ENCODE measurements at regions not wholly inside any gene's neighbourhood (a gene's known extent, or its start where the extent isn't known, plus 50 kb on each side); places are given as distances from the start of the nearest gene placed in this dataset.

DNA sequence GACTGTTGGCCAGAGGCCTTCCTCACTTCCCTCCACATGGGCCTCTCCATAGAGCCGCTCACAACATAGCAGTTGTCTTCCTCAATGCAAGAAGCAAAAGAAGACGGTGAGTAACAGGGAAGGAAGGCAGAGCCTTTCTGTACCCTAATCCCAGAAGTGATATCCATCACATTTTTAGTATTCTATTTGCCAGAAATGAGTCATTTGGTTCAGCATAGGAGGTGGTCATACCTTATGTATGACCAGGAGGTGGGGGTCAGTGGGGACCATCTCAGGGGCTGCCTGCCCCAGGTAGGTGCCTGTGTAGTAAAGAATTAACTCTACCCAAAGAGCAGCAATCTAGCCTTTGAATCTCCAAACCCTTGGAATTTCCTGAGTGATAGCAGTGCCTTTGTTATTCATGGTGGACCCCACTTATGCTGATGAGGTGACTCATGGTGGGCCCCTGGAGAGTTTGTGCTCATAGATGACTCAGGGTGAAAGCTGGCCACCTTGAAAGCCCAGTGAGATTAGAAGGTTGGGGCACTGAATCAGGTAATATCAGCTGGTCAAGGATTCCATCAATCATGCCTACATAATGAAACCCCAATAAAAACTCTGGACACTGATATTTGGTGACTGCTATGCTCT lies 323.9 kb upstream of the IGF1R start:
- WGBS (ENCODE audit: insufficient coverage, low coverage, missing lambda C conversion rate): 0% methylated on average over 2 of the region's 2 CpGs
- no TSS peak for BruUV-seq (replicated peaks)
- ATAC-seq: no peak

GRCh38 chr15:98326804-98327203 lies 321.5 kb upstream of the IGF1R start:
- no peak for FAIRE-seq
- POLR2A ChIA-PET: no interaction called here
- peaks cover 0 to 5% of the 10 kb centered on the region in 2 experiments; a peak in 2 of 5 replicates for H3K27me3 ChIP-seq (ENCODE audit: control insufficient read depth in 2 of 2, insufficient read depth in 2 of 2, low read length in 2 of 2)
- intact Hi-C loops (cut with micrococcal nuclease): no loop called here
- H4K20me1 ChIP-seq (replicated peaks; ENCODE audit: control insufficient read depth, insufficient read depth, low read length): no peaks in the 10 kb centered on the region
- H3K79me2 ChIP-seq (ENCODE audit: control insufficient read depth, insufficient read depth, low read length): no peaks in the 10 kb centered on the region
- H3K4me2 ChIP-seq (ENCODE audit: insufficient read depth, low read length): no peak overlapping the region
- no peaks in the 10 kb centered on the region for H3K9me1 ChIP-seq (ENCODE audit: control insufficient read depth, insufficient read depth, low read length)
- no peak for DNase-seq (ENCODE audit: extremely low read depth in 1 of 4, low spot score in 3 of 4)
- H3K4me1 ChIP-seq (replicated peaks in 1 of 2; ENCODE audit: control insufficient read depth in 2 of 2, insufficient read depth in 2 of 2, low read length in 2 of 2): no peaks in the 10 kb centered on the region
- H3K4me3 ChIP-seq: no peak overlapping the region
- H3K9ac ChIP-seq (ENCODE audit: insufficient read depth in 1 of 2, low read depth in 2 of 2, low read length in 2 of 2): no peak overlapping the region
- H3K27ac ChIP-seq (ENCODE audit: extremely low read depth, low read depth, low read length): no peak overlapping the region
- BruUV-seq (replicated peaks): no TSS peak
- H2AFZ ChIP-seq (ENCODE audit: low read depth, low read length): no peak overlapping the region
- 0% methylated on average over 5 of the region's 5 CpGs for WGBS (ENCODE audit: insufficient coverage, low coverage, missing lambda C conversion rate)
- no peak for ATAC-seq
- H3K36me3 ChIP-seq (ENCODE audit: control insufficient read depth, insufficient read depth, low read length): no peaks in the 10 kb centered on the region
- in situ Hi-C loops (cut with MboI): no loop called here
- no peaks in the 10 kb centered on the region for H3K9me3 ChIP-seq (replicated peaks; ENCODE audit: control insufficient read depth, insufficient read depth, low read depth, low read length)
- CTCF ChIA-PET (ENCODE audit: low intra/inter-chr PET ratio): no interaction called here
- TF ChIP-seq THRAP3 (IDR thresholded peaks at IDR 0.05; ENCODE audit: borderline replicate concordance) (no peak), ZNF23 (CRISPR knock-in tag; IDR thresholded peaks at IDR 0.05) (no peak), ZNF324 (CRISPR knock-in tag; IDR thresholded peaks at IDR 0.05) (no peak), ATF1 (CRISPR knock-in tag; IDR thresholded peaks at IDR 0.05) (no peak), ATF1 (tag; IDR thresholded peaks at IDR 0.05) (peak; percentile 40; the same call in 1 of the 2 replicates), EWSR1 (IDR thresholded peaks at IDR 0.05; ENCODE audit: borderline replicate concordance, low read depth, partially characterized antibody) (no peak), ATF3 (IDR thresholded peaks at IDR 0.05) (peak; percentile 16; the same call in 1 of the 2 replicates), ATF3 (CRISPR knock-in tag; conservative IDR thresholded peaks at IDR 0.05) (no peak), ZNF212 (CRISPR knock-in tag; IDR thresholded peaks at IDR 0.05) (no peak), KDM1A (IDR thresholded peaks at IDR 0.05) (no peak), TCF15 (CRISPR knock-in tag; IDR thresholded peaks at IDR 0.05) (no peak), PTBP1 (IDR thresholded peaks at IDR 0.05; ENCODE audit: low read depth, low read length) (no peak), RB1 (IDR thresholded peaks at IDR 0.05; ENCODE audit: low read depth) (no peak)

More for the DNA sequence above, 323.9 kb upstream of the IGF1R start:
- Histone ChIP-seq H3K4me2 (ENCODE audit: insufficient read depth, low read length) (no peak overlapping the region), H3K9me1 (ENCODE audit: control insufficient read depth, insufficient read depth, low read length) (no peaks in the 10 kb centered on the region), H3K4me1 (replicated peaks in 1 of 2; ENCODE audit: control insufficient read depth in 2 of 2, insufficient read depth in 2 of 2, low read length in 2 of 2) (no peaks in the 10 kb centered on the region), H3K79me2 (ENCODE audit: control insufficient read depth, insufficient read depth, low read length) (no peaks in the 10 kb centered on the region), H3K36me3 (ENCODE audit: control insufficient read depth, insufficient read depth, low read length) (no peaks in the 10 kb centered on the region), H4K20me1 (replicated peaks; ENCODE audit: control insufficient read depth, insufficient read depth, low read length) (no peaks in the 10 kb centered on the region), H2AFZ (ENCODE audit: low read depth, low read length) (no peak overlapping the region), H3K9me3 (replicated peaks; ENCODE audit: control insufficient read depth, insufficient read depth, low read depth, low read length) (no peaks in the 10 kb centered on the region), H3K4me3 (no peak overlapping the region), H3K9ac (ENCODE audit: insufficient read depth in 1 of 2, low read depth in 2 of 2, low read length in 2 of 2) (no peak overlapping the region), H3K27ac (ENCODE audit: extremely low read depth, low read depth, low read length) (no peak overlapping the region), H3K27me3 (ENCODE audit: control insufficient read depth in 2 of 2, insufficient read depth in 2 of 2, low read length in 2 of 2) (peaks cover 0 to 6% of the 10 kb centered on the region in 2 experiments; a peak in 1 of 5 replicates)
- in situ Hi-C loops (cut with MboI): no loop called here
- intact Hi-C loops (cut with micrococcal nuclease): no loop called here
- DNase-seq (ENCODE audit: extremely low read depth in 1 of 4, low spot score in 3 of 4) (no peak), FAIRE-seq (no peak)
- TF ChIP-seq NR1H2 (CRISPR knock-in tag; IDR thresholded peaks at IDR 0.05) (no peak), KAT2B (IDR thresholded peaks at IDR 0.05; ENCODE audit: low read depth, low read length) (no peak), BHLHE40 (IDR thresholded peaks at IDR 0.05; ENCODE audit: low read length) (no peak), SMAD4 (CRISPR knock-in tag; conservative IDR thresholded peaks at IDR 0.05) (no peak), USF1 (CRISPR knock-in tag; IDR thresholded peaks at IDR 0.05) (no peak), HIVEP1 (CRISPR knock-in tag; IDR thresholded peaks at IDR 0.05) (no peak), IFI16 (CRISPR knock-in tag; IDR thresholded peaks at IDR 0.05) (no peak)
- ChIA-PET POLR2A (interaction anchor here (1.0 kb wide), 1 partner anchor 12 kb away, joined by 4 read pairs; no protein-coding TSS in a partner anchor), CTCF (ENCODE audit: low intra/inter-chr PET ratio) (no interaction called here)
